ENCODE measurements at regions not wholly inside any gene's neighbourhood (a gene's known extent, or its start where the extent isn't known, plus 50 kb on each side); places are given as distances from the start of the nearest gene placed in this dataset.

- Histone ChIP-seq H3K79me2 (ENCODE audit: insufficient read depth, low read length) (no peaks in the 10 kb centered on the region), H4K20me1 (ENCODE audit: insufficient read depth, low read length) (no peaks in the 10 kb centered on the region), H3K4me3 (ENCODE audit: insufficient read depth, low read depth, low read length) (no peak overlapping the region), H3K9ac (ENCODE audit: low read length) (no peak overlapping the region), H3K36me3 (ENCODE audit: insufficient read depth, low read length) (no peaks in the 10 kb centered on the region), H2AFZ (ENCODE audit: low read depth, low read length) (no peak overlapping the region), H3K4me1 (ENCODE audit: insufficient read depth, low read length) (no peaks in the 10 kb centered on the region), H3K27ac (ENCODE audit: low read depth, low read length) (no peak overlapping the region), H3K4me2 (ENCODE audit: low read length) (no peak overlapping the region), H3K9me3 (ENCODE audit: insufficient read depth, low read depth, low read length) (no peaks in the 10 kb centered on the region), H3K27me3 (ENCODE audit: insufficient read depth, low read length) (no peaks in the 10 kb centered on the region)
- no peaks in the 10 kb centered on the region for H3K9me3 Mint-ChIP-seq (ENCODE audit: unreplicated experiment)
- no peak overlapping the region for H3K27ac Mint-ChIP-seq (ENCODE audit: unreplicated experiment)
- DNase-seq (ENCODE audit: low read depth) (no peak), FAIRE-seq (no peak)
- no peaks in the 10 kb centered on the region for H3K4me1 Mint-ChIP-seq (ENCODE audit: low read depth, unreplicated experiment)
- TF ChIP-seq EZH2 (IDR thresholded peaks at IDR 0.05; ENCODE audit: insufficient read depth, low read length) = no peak
- no peak for TF ChIP-seq CTCF (IDR thresholded peaks at IDR 0.05; ENCODE audit: insufficient read depth, low read depth, low read length)
- H3K27me3 Mint-ChIP-seq (ENCODE audit: low read depth, unreplicated experiment) = no peaks in the 10 kb centered on the region
- H3K4me3 Mint-ChIP-seq (ENCODE audit: unreplicated experiment) = no peak overlapping the region
- H3K36me3 Mint-ChIP-seq (ENCODE audit: low read depth, unreplicated experiment) = no peaks in the 10 kb centered on the region
Observed at GRCh38 chr12:85422762-85423161, 142.7 kb downstream of the ALX1 start.

- H3K9me3 Mint-ChIP-seq (ENCODE audit: unreplicated experiment) = no peaks in the 10 kb centered on the region
- H3K4me1 Mint-ChIP-seq (ENCODE audit: low read depth, unreplicated experiment) = no peaks in the 10 kb centered on the region
- Histone ChIP-seq H3K4me3 (ENCODE audit: insufficient read depth, low read depth, low read length) (no peak overlapping the region), H3K27me3 (ENCODE audit: insufficient read depth, low read length) (no peaks in the 10 kb centered on the region), H3K27ac (ENCODE audit: low read depth, low read length) (no peak overlapping the region), H3K79me2 (ENCODE audit: insufficient read depth, low read length) (no peaks in the 10 kb centered on the region), H3K9me3 (ENCODE audit: insufficient read depth, low read depth, low read length) (no peaks in the 10 kb centered on the region), H3K9ac (ENCODE audit: low read length) (no peak overlapping the region), H3K4me1 (ENCODE audit: insufficient read depth, low read length) (no peaks in the 10 kb centered on the region), H3K36me3 (ENCODE audit: insufficient read depth, low read length) (no peaks in the 10 kb centered on the region), H3K4me2 (ENCODE audit: low read length) (no peak overlapping the region), H2AFZ (ENCODE audit: low read depth, low read length) (no peak overlapping the region), H4K20me1 (ENCODE audit: insufficient read depth, low read length) (no peaks in the 10 kb centered on the region)
- H3K4me3 Mint-ChIP-seq (ENCODE audit: unreplicated experiment) = no peak overlapping the region
- DNase-seq (ENCODE audit: low read depth) = no peak
- H3K27me3 Mint-ChIP-seq (ENCODE audit: low read depth, unreplicated experiment) = no peaks in the 10 kb centered on the region
- H3K27ac Mint-ChIP-seq (ENCODE audit: unreplicated experiment) = no peak overlapping the region
- TF ChIP-seq CTCF (IDR thresholded peaks at IDR 0.05; ENCODE audit: insufficient read depth, low read depth, low read length) (no peak), EZH2 (IDR thresholded peaks at IDR 0.05; ENCODE audit: insufficient read depth, low read length) (no peak)
- no peak for FAIRE-seq
- H3K36me3 Mint-ChIP-seq (ENCODE audit: low read depth, unreplicated experiment) = no peaks in the 10 kb centered on the region
Observed at GRCh38 chr12:85423947-85424346, 143.9 kb downstream of the ALX1 start.

- no peak for FAIRE-seq
- Histone ChIP-seq H3K27ac (ENCODE audit: low read depth, low read length) (no peak overlapping the region), H3K4me1 (ENCODE audit: insufficient read depth, low read length) (no peaks in the 10 kb centered on the region), H3K27me3 (ENCODE audit: insufficient read depth, low read length) (no peaks in the 10 kb centered on the region), H3K79me2 (ENCODE audit: insufficient read depth, low read length) (no peaks in the 10 kb centered on the region), H3K36me3 (ENCODE audit: insufficient read depth, low read length) (no peaks in the 10 kb centered on the region), H3K9me3 (ENCODE audit: insufficient read depth, low read depth, low read length) (no peaks in the 10 kb centered on the region), H3K4me3 (ENCODE audit: insufficient read depth, low read depth, low read length) (no peak overlapping the region), H4K20me1 (ENCODE audit: insufficient read depth, low read length) (no peaks in the 10 kb centered on the region), H3K9ac (ENCODE audit: low read length) (no peak overlapping the region), H2AFZ (ENCODE audit: low read depth, low read length) (no peak overlapping the region), H3K4me2 (ENCODE audit: low read length) (no peak overlapping the region)
- Mint-ChIP-seq H3K27ac (ENCODE audit: unreplicated experiment) (no peak overlapping the region), H3K9me3 (ENCODE audit: unreplicated experiment) (no peaks in the 10 kb centered on the region), H3K4me3 (ENCODE audit: unreplicated experiment) (no peak overlapping the region), H3K27me3 (ENCODE audit: low read depth, unreplicated experiment) (no peaks in the 10 kb centered on the region), H3K4me1 (ENCODE audit: low read depth, unreplicated experiment) (peaks cover 3% of the 10 kb centered on the region), H3K36me3 (ENCODE audit: low read depth, unreplicated experiment) (no peaks in the 10 kb centered on the region)
- no peak for DNase-seq (ENCODE audit: low read depth)
- TF ChIP-seq EZH2 (IDR thresholded peaks at IDR 0.05; ENCODE audit: insufficient read depth, low read length) (no peak), CTCF (IDR thresholded peaks at IDR 0.05; ENCODE audit: insufficient read depth, low read depth, low read length) (peak; percentile 28)
Observed at GRCh38 chr12:85424581-85425348, 144.7 kb downstream of the ALX1 start.

Data from astrocyte (in vitro differentiated cells and primary cell).